ENCODE measurements at regions not wholly inside any gene's neighbourhood (a gene's known extent, or its start where the extent isn't known, plus 50 kb on each side); places are given as distances from the start of the nearest gene placed in this dataset.

- no peak for DNase-seq (ENCODE audit: low read depth in 2 of 2)
These were observed 935.6 kb downstream of the PDHA2 start for GRCh38 chr4:96775501-96775900.

- no peak for DNase-seq (ENCODE audit: low read depth in 2 of 2)
These were observed 937.1 kb downstream of the PDHA2 start for GRCh38 chr4:96776920-96777527.

GRCh38 chr4:96784336-96784735 is 944.4 kb downstream of the PDHA2 start:
- no peak for DNase-seq (ENCODE audit: low read depth in 2 of 2)

- DNase-seq (ENCODE audit: low read depth in 2 of 2): no peak
These were observed 946.4 kb downstream of the PDHA2 start for GRCh38 chr4:96786306-96786705.

GRCh38 chr4:96787766-96788165 is 947.9 kb downstream of the PDHA2 start:
- DNase-seq (ENCODE audit: low read depth in 2 of 2): no peak

- DNase-seq (ENCODE audit: low read depth in 2 of 2): no peak
These were observed 969.7 kb downstream of the PDHA2 start for GRCh38 chr4:96809563-96809962.

- DNase-seq (ENCODE audit: low read depth in 2 of 2): no peak
These were observed 987.2 kb downstream of the PDHA2 start for GRCh38 chr4:96827086-96827485.

- no peak for DNase-seq (ENCODE audit: low read depth in 2 of 2)
These were observed 993.9 kb downstream of the PDHA2 start for GRCh38 chr4:96833831-96834230.

GRCh38 chr4:96835991-96836390 is 996.1 kb downstream of the PDHA2 start:
- DNase-seq (ENCODE audit: low read depth in 2 of 2): no peak

GRCh38 chr4:96839441-96839840 is 999.5 kb downstream of the PDHA2 start:
- DNase-seq (ENCODE audit: low read depth in 2 of 2): no peak

GRCh38 chr4:96841801-96842200 is 1001.9 kb downstream of the PDHA2 start:
- no peak for DNase-seq (ENCODE audit: low read depth in 2 of 2)

- DNase-seq (ENCODE audit: low read depth in 2 of 2): no peak
These were observed 1005.1 kb downstream of the PDHA2 start for GRCh38 chr4:96844858-96845490.

GRCh38 chr4:96845819-96846218 is 1005.9 kb downstream of the PDHA2 start:
- DNase-seq (ENCODE audit: low read depth in 2 of 2): no peak

GRCh38 chr4:96874657-96875056 is 1034.8 kb downstream of the PDHA2 start:
- DNase-seq (ENCODE audit: low read depth in 2 of 2): no peak

- no peak for DNase-seq (ENCODE audit: low read depth in 2 of 2)
These were observed 1039.6 kb downstream of the PDHA2 start for GRCh38 chr4:96879527-96879926.

- no peak for DNase-seq (ENCODE audit: low read depth in 2 of 2)
These were observed 1048.0 kb downstream of the PDHA2 start for GRCh38 chr4:96887857-96888256.

GRCh38 chr4:96894621-96895020 is 1054.7 kb downstream of the PDHA2 start:
- no peak for DNase-seq (ENCODE audit: low read depth in 2 of 2)

GRCh38 chr4:96895826-96896225 is 1055.9 kb downstream of the PDHA2 start:
- no peak for DNase-seq (ENCODE audit: low read depth in 2 of 2)

GRCh38 chr4:96912716-96913115 is 1072.8 kb downstream of the PDHA2 start:
- no peak for DNase-seq (ENCODE audit: low read depth in 2 of 2)

GRCh38 chr4:96913441-96914080 is 1073.7 kb downstream of the PDHA2 start:
- no peak for DNase-seq (ENCODE audit: low read depth in 2 of 2)

GRCh38 chr4:96916711-96917110 is 1076.8 kb downstream of the PDHA2 start:
- DNase-seq (ENCODE audit: low read depth in 2 of 2): no peak

- DNase-seq (ENCODE audit: low read depth in 2 of 2): no peak
These were observed 1097.0 kb downstream of the PDHA2 start for GRCh38 chr4:96936886-96937285.

- DNase-seq (ENCODE audit: low read depth in 2 of 2): no peak
These were observed 1106.7 kb downstream of the PDHA2 start for GRCh38 chr4:96946552-96946951.

Measured in dermis microvascular lymphatic vessel endothelial cell (primary cell).